ENCODE measurements at regions not wholly inside any gene's neighbourhood (a gene's known extent, or its start where the extent isn't known, plus 50 kb on each side); places are given as distances from the start of the nearest gene placed in this dataset.

- TF ChIP-seq CTCF (conservative IDR thresholded peaks at IDR 0.05): no peak
- peaks cover under 1% of the 10 kb centered on the region for H3K9me3 Mint-ChIP-seq
- DNase-seq (ENCODE audit: low read depth, low spot score): no peak
- H3K27me3 Mint-ChIP-seq (ENCODE audit: low read depth): no peaks in the 10 kb centered on the region
- no peak overlapping the region for H3K4me3 Mint-ChIP-seq
- peaks cover 18% of the 10 kb centered on the region for H3K4me1 Mint-ChIP-seq
- H3K27ac Mint-ChIP-seq (ENCODE audit: unreplicated experiment): peak overlapping the region; percentile 94
- H3K36me3 Mint-ChIP-seq (ENCODE audit: low read depth): no peaks in the 10 kb centered on the region
Observed at GRCh38 chr4:140267576-140267975, 105.9 kb upstream of the SCOC start.

GRCh38 chr4:140266958-140267568 is 106.4 kb upstream of the SCOC start:
- Mint-ChIP-seq H3K4me3 (no peak overlapping the region), H3K27ac (ENCODE audit: unreplicated experiment) (peak overlapping the region; percentile 94), H3K4me1 (peaks cover 18% of the 10 kb centered on the region), H3K9me3 (peaks cover 2% of the 10 kb centered on the region), H3K27me3 (ENCODE audit: low read depth) (no peaks in the 10 kb centered on the region), H3K36me3 (ENCODE audit: low read depth) (no peaks in the 10 kb centered on the region)
- no peak for TF ChIP-seq CTCF (conservative IDR thresholded peaks at IDR 0.05)
- DNase-seq (ENCODE audit: low read depth, low spot score): no peak

GRCh38 chr4:140260227-140260626 is 106.2 kb upstream of the MAML3 start:
- H3K9me3 Mint-ChIP-seq: peaks cover 6% of the 10 kb centered on the region

GRCh38 chr4:140258476-140258875 is 104.5 kb upstream of the MAML3 start:
- Mint-ChIP-seq H3K9me3 (peaks cover 6% of the 10 kb centered on the region), H3K27ac (ENCODE audit: unreplicated experiment) (no peak overlapping the region), H3K4me1 (peaks cover 19% of the 10 kb centered on the region), H3K36me3 (ENCODE audit: low read depth) (no peaks in the 10 kb centered on the region), H3K27me3 (ENCODE audit: low read depth) (no peaks in the 10 kb centered on the region), H3K4me3 (no peak overlapping the region)
- no peak for DNase-seq (ENCODE audit: low read depth, low spot score)
- no peak for TF ChIP-seq CTCF (conservative IDR thresholded peaks at IDR 0.05)

More at GRCh38 chr4:140260227-140260626, 106.2 kb upstream of the MAML3 start:
- Mint-ChIP-seq H3K4me1 (peaks cover 6% of the 10 kb centered on the region), H3K27me3 (ENCODE audit: low read depth) (no peaks in the 10 kb centered on the region), H3K27ac (ENCODE audit: unreplicated experiment) (no peak overlapping the region), H3K4me3 (no peak overlapping the region), H3K36me3 (ENCODE audit: low read depth) (no peaks in the 10 kb centered on the region)
- DNase-seq (ENCODE audit: low read depth, low spot score): no peak
- TF ChIP-seq CTCF (conservative IDR thresholded peaks at IDR 0.05): no peak

GRCh38 chr4:140257461-140258305 is 103.7 kb upstream of the MAML3 start:
- Mint-ChIP-seq H3K9me3 (peaks cover 6% of the 10 kb centered on the region), H3K4me3 (no peak overlapping the region), H3K27ac (ENCODE audit: unreplicated experiment) (no peak overlapping the region), H3K4me1 (peaks cover 24% of the 10 kb centered on the region), H3K27me3 (ENCODE audit: low read depth) (no peaks in the 10 kb centered on the region), H3K36me3 (ENCODE audit: low read depth) (no peaks in the 10 kb centered on the region)
- no peak for TF ChIP-seq CTCF (conservative IDR thresholded peaks at IDR 0.05)
- no peak for DNase-seq (ENCODE audit: low read depth, low spot score)

All from neural crest cell (in vitro differentiated cells).